ENCODE measurements at regions not wholly inside any gene's neighbourhood (a gene's known extent, or its start where the extent isn't known, plus 50 kb on each side); places are given as distances from the start of the nearest gene placed in this dataset.

GRCh38 chr20:12276011-12276673, 358.4 kb downstream of the BTBD3 start:
- TF ChIP-seq SUZ12 (IDR thresholded peaks at IDR 0.05) (no peak), HDGF (IDR thresholded peaks at IDR 0.05; ENCODE audit: borderline replicate concordance) (no peak), TARDBP (IDR thresholded peaks at IDR 0.05) (no peak), PKNOX1 (IDR thresholded peaks at IDR 0.05) (no peak), SP1 (IDR thresholded peaks at IDR 0.05) (no peak), BHLHE40 (IDR thresholded peaks at IDR 0.05; ENCODE audit: borderline replicate concordance) (no peak)

Measured in HEK293T (cell line).